ENCODE measurements at regions not wholly inside any gene's neighbourhood (a gene's known extent, or its start where the extent isn't known, plus 50 kb on each side); places are given as distances from the start of the nearest gene placed in this dataset.
"Not testable (repeated sequence)": the region's sequence is repeated elsewhere in the genome, so short reads cannot be mapped to it uniquely, and the experiment has no call there.

DNA sequence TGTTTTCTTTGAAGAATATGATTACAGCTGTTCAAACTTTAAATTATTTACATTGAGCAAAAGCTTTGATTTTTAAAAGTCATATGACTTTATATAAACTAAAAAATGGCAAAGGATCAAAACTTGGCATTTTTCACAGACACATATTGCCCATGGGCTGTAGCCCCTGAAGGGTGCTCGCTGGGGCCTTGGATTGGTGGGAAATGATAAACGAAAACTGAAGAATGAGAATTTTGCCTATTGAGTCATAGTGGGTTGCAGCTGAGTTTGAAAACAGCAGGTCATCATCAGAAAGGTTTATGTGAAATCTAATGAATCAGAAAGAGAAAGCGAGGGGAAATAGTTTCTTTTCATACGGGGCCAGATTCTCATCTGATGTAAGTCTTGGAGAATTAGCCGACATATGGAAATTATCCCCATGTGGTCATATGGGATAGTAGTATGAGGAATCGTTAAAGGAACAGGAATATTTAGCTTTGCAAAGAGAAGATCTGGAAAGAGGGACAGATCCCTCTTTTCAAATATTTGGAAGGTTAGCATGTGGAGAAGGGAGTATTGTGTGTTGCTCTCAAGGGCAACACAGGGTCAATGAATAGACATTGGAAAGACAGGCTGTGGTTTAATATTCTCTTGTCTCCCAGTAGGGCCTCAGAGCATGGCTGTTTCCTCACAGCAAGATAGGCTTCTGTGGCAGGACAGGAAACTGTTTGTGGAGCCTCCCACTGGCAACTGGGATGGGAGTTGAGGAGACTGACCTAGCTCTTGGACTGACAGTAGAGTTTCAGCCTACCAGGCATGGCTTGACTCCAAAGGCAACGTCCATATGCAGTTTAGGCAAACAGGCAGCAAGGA, 119.0 kb downstream of the FZD1 start:
- no peaks in the 10 kb centered on the region for H3K4me1 ChIP-seq
- no peak overlapping the region for H3K27ac ChIP-seq (replicated peaks in 1 of 4)
- TF ChIP-seq POLR2AphosphoS5 (IDR thresholded peaks at IDR 0.05) (no peak), POLR2A (IDR thresholded peaks at IDR 0.05; ENCODE audit: low read depth) (no peak), EP300 (IDR thresholded peaks at IDR 0.05) (no peak)
- TF ChIP-seq, protein P1, sequence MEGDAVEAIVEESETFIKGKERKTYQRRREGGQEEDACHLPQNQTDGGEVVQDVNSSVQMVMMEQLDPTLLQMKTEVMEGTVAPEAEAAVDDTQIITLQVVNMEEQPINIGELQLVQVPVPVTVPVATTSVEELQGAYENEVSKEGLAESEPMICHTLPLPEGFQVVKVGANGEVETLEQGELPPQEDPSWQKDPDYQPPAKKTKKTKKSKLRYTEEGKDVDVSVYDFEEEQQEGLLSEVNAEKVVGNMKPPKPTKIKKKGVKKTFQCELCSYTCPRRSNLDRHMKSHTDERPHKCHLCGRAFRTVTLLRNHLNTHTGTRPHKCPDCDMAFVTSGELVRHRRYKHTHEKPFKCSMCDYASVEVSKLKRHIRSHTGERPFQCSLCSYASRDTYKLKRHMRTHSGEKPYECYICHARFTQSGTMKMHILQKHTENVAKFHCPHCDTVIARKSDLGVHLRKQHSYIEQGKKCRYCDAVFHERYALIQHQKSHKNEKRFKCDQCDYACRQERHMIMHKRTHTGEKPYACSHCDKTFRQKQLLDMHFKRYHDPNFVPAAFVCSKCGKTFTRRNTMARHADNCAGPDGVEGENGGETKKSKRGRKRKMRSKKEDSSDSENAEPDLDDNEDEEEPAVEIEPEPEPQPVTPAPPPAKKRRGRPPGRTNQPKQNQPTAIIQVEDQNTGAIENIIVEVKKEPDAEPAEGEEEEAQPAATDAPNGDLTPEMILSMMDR (IDR thresholded peaks at IDR 0.05), result no peak
- WGBS, result 64% methylated on average over 7 of the region's 7 CpGs
- no peaks in the 10 kb centered on the region for H3K27me3 ChIP-seq
- no peaks in the 10 kb centered on the region for H3K36me3 ChIP-seq
- intact Hi-C loops (cut with DNase I), result no loop called here
- no peaks in the 10 kb centered on the region for H3K9me3 ChIP-seq
- H3K4me3 ChIP-seq, result no peak overlapping the region
- no peak for DNase-seq (ENCODE audit: extremely low spot score)

DNA sequence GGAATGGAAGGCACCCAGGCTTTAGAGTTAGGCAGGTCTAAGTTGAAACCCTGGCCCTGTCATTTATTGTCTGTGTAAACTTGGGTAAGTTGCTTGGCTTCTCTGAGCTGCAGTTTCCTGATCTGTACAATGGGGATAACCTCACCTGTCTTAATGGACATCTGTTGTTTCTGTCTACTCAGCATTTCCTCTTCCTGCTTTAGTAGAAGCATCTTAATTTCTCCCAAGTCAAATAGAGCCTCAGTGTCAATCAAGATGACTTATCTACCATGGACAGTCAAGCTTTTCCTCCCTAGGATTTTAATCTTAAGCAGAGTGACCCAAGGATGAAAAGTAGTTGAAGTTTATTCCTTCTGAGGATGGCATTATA, 119.7 kb downstream of the FZD1 start:
- H3K27ac ChIP-seq (replicated peaks in 1 of 4), result no peak overlapping the region
- TF ChIP-seq POLR2A (IDR thresholded peaks at IDR 0.05; ENCODE audit: low read depth) (no peak), EP300 (IDR thresholded peaks at IDR 0.05) (no peak), POLR2AphosphoS5 (IDR thresholded peaks at IDR 0.05) (no peak)
- TF ChIP-seq, protein P1 (IDR thresholded peaks at IDR 0.05), result no peak
- no peaks in the 10 kb centered on the region for H3K4me1 ChIP-seq
- no peaks in the 10 kb centered on the region for H3K9me3 ChIP-seq
- DNase-seq (ENCODE audit: extremely low spot score), result no peak
- intact Hi-C loops (cut with DNase I), result no loop called here
- no peaks in the 10 kb centered on the region for H3K36me3 ChIP-seq
- no peaks in the 10 kb centered on the region for H3K27me3 ChIP-seq
- H3K4me3 ChIP-seq, result no peak overlapping the region

DNA sequence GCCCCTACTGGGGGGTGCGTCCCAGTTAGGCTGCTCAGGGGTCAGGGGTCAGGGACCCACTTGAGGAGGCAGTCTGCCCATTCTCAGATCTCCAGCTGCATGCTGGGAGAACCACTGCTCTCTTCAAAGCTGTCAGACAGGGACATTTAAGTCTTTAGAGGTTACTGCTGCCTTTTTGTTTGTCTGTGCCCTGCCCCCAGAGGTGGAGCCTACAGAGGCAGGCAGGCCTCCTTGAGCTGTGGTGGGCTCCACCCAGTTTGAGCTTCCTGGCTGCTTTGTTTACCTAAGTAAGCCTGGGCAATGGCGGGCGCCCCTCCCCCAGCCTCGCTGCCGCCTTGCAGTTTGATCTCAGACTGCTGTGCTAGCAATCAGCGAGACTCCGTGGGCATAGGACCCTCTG, 130.5 kb downstream of the FZD1 start:
- DNase-seq (ENCODE audit: extremely low spot score); intact Hi-C loops (cut with DNase I); H3K27ac ChIP-seq (replicated peaks in 1 of 4); H3K9me3 ChIP-seq; H3K4me1 ChIP-seq; H3K4me3 ChIP-seq; H3K27me3 ChIP-seq; H3K36me3 ChIP-seq: not testable (repeated sequence)
- WGBS, result 94% methylated on average over 3 of the region's 7 CpGs

DNA sequence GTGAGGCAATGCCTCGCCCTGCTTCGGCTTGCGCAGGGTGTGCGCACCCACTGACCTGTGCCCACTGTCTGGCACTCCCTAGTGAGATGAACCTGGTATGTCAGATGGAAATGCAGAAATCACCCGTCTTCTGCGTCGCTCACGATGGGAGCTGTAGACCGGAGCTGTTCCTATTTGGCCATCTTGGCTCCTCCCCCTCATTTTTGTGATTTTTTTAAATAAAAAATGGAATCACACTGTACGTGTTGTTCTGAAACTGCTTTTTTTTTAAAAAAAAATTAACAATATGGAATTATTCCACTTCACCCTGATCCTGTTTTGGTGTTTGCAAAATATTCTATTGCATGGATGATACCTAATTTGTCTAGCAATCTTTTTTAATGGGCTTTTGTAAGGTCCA, 131.1 kb downstream of the FZD1 start:
- 94% methylated on average over 10 of the region's 10 CpGs for WGBS
- H3K4me1 ChIP-seq; DNase-seq (ENCODE audit: extremely low spot score); H3K27ac ChIP-seq (replicated peaks in 1 of 4); H3K27me3 ChIP-seq; H3K9me3 ChIP-seq; intact Hi-C loops (cut with DNase I); H3K4me3 ChIP-seq; H3K36me3 ChIP-seq: not testable (repeated sequence)

DNA sequence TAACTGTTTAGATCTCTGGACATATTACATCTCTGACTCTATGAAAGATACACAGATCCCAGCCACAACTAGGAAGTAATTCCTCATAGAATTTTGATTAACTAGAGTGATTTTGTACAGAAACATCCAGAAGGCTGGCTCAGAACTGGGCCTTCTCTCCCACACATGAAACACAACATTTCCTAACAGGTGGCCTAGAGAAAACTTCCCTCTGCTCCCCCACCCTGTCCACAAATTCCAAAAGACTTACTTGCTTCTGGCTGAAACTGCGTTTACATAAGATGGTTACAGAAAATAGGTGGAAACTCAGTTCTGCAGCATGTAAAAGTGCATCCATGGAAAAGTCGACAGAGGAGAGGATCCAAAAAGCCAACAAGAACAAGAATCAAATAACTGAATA, 132.9 kb downstream of the FZD1 start:
- TF ChIP-seq POLR2AphosphoS5 (IDR thresholded peaks at IDR 0.05) (no peak), POLR2A (IDR thresholded peaks at IDR 0.05; ENCODE audit: low read depth) (no peak), EP300 (IDR thresholded peaks at IDR 0.05) (no peak)
- TF ChIP-seq, protein P1 (IDR thresholded peaks at IDR 0.05), result no peak
- H3K4me3 ChIP-seq, result no peak overlapping the region
- H3K36me3 ChIP-seq, result no peaks in the 10 kb centered on the region
- WGBS, result 77% methylated on average over 2 of the region's 2 CpGs
- no peaks in the 10 kb centered on the region for H3K9me3 ChIP-seq
- H3K4me1 ChIP-seq, result no peaks in the 10 kb centered on the region
- intact Hi-C loops (cut with DNase I), result no loop called here
- H3K27me3 ChIP-seq, result no peaks in the 10 kb centered on the region
- no peak for DNase-seq (ENCODE audit: extremely low spot score)
- no peak overlapping the region for H3K27ac ChIP-seq (replicated peaks in 1 of 4)

DNA sequence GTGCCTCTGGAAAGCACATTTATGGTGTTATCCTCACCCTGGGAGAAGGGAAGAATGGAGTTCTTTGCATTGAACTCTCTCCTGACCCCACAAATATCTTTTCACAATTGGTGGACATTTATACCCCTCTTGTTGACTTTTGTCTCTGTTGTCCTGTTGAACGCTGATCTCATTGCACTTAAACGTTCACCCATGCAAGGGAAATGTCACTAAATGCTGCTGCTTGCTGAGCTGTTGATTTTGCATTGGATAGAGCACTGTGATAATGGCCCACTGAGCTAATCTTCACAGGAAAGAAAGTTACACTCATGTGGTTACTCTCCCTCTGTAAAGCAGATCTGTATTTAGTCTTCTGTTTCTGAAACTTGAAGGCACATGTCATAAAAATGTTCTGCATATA, 133.4 kb downstream of the FZD1 start:
- Histone ChIP-seq H3K36me3 (no peaks in the 10 kb centered on the region), H3K9me3 (no peaks in the 10 kb centered on the region), H3K4me3 (no peak overlapping the region), H3K4me1 (no peaks in the 10 kb centered on the region), H3K27ac (replicated peaks in 1 of 4) (no peak overlapping the region), H3K27me3 (no peaks in the 10 kb centered on the region)
- 67% methylated on average over 2 of the region's 2 CpGs for WGBS
- intact Hi-C loops (cut with DNase I), result no loop called here
- no peak for DNase-seq (ENCODE audit: extremely low spot score)
- TF ChIP-seq EP300 (IDR thresholded peaks at IDR 0.05) (no peak), POLR2AphosphoS5 (IDR thresholded peaks at IDR 0.05) (no peak), POLR2A (IDR thresholded peaks at IDR 0.05; ENCODE audit: low read depth) (no peak)
- TF ChIP-seq, protein P1 (IDR thresholded peaks at IDR 0.05), result no peak

All from esophagus muscularis mucosa (tissue), 4 donors.